K562 (cell line): ENCODE measurements at regions not wholly inside any gene's neighbourhood (a gene's known extent, or its start where the extent isn't known, plus 50 kb on each side); places are given as distances from the start of the nearest gene placed in this dataset.

ENCODE experiments used
- CBX8 ChIP-seq: fragments of 200-600 bp; sonication (generic); IDR thresholded peaks from 2 replicates; pipeline ENCODE4 v1.6.1; 2012; ENCODE audit warnings: borderline replicate concordance, mixed run types, low read depth, mild to moderate bottlenecking, moderate library complexity, mixed read lengths, low read length, control low read depth, inconsistent platforms; ENCODE audit not compliant: poor library complexity, severe bottlenecking; ENCODE audit errors: extremely low read depth
- EP300 ChIP-seq: IDR thresholded peaks from 2 replicates; pipeline ENCODE4 v1.6.1; 2012; ENCODE audit warnings: low read length, improper control_type of control experiment
- HLTF ChIP-seq: fragments of 450-650 bp; IDR thresholded peaks from 2 replicates; pipeline ENCODE4 v1.6.1; 2016
- KLF10 ChIP-seq: fragments of 250-450 bp; sonication (Bioruptor Pico); IDR thresholded peaks from 2 replicates; pipeline ENCODE4 v1.6.1; 2021; ENCODE audit warnings: matching md5 sums
- NCOA4 ChIP-seq: fragments of 450-650 bp; IDR thresholded peaks from 2 replicates; pipeline ENCODE4 v1.6.1; 2018; ENCODE audit warnings: mild to moderate bottlenecking; ENCODE audit not compliant: partially characterized antibody
- THAP7 ChIP-seq: fragments of 250-450 bp; sonication (Bioruptor Pico); IDR thresholded peaks from 2 replicates; pipeline ENCODE4 v1.5.0; 2021
- UBTF ChIP-seq, 2 experiments: IDR thresholded peaks; 2 replicates each; pipeline ENCODE4 v1.6.1; 2012; ENCODE audit warnings: improper control_type of control experiment in 2 of 2, low read depth in 2 of 2, low read length in 2 of 2, borderline replicate concordance in 1 of 2
- XRCC3 ChIP-seq: fragments of 450-650 bp; IDR thresholded peaks from 2 replicates; pipeline ENCODE4 v1.6.1; 2017; ENCODE audit warnings: mild to moderate bottlenecking, moderate library complexity
- ZC3H4 ChIP-seq: sonication (generic); formaldehyde crosslinking; IDR thresholded peaks from 2 replicates; pipeline ENCODE4 v1.9.0; 2021; ENCODE audit warnings: missing genetic modification reagents, borderline replicate concordance

GRCh38 chr10:124265776-124266467 is 152.8 kb downstream of the OAT start (continued):
- no peak for TF ChIP-seq UBTF (IDR thresholded peaks at IDR 0.05; ENCODE audit: borderline replicate concordance in 1 of 2, low read depth in 2 of 2, low read length in 2 of 2)
- TF ChIP-seq ZC3H4 (CRISPR knock-in tag), result no peak
- no peak for TF ChIP-seq KLF10
- no peak for TF ChIP-seq CBX8
- no peak for TF ChIP-seq HLTF
- no peak for TF ChIP-seq NCOA4
- TF ChIP-seq THAP7 (CRISPR knock-in tag), result no peak
- no peak for TF ChIP-seq EP300
- TF ChIP-seq XRCC3, result no peak
